H9 (cell line): ENCODE measurements at regions not wholly inside any gene's neighbourhood (a gene's known extent, or its start where the extent isn't known, plus 50 kb on each side); places are given as distances from the start of the nearest gene placed in this dataset.

Experiments
- DNase-seq: peaks from one replicate; pipeline ENCODE4 v3.0.0-alpha.2; 2017
- H2AFZ ChIP-seq: one replicate; pipeline ENCODE4 v1.6.1; 2013; ENCODE audit warnings: mild to moderate bottlenecking, low read length, control low read depth, moderate library complexity
- H2AK5ac ChIP-seq: 2 replicates; pipeline ENCODE4 v1.6.1; 2013; ENCODE audit warnings: low read length, control low read depth, mixed read lengths; ENCODE audit not compliant: insufficient read length
- H2BK120ac ChIP-seq: one replicate; pipeline ENCODE4 v1.6.1; 2013; ENCODE audit warnings: low read depth, mild to moderate bottlenecking, low read length, control low read depth, inconsistent platforms; ENCODE audit not compliant: poor library complexity, severe bottlenecking
- H2BK12ac ChIP-seq: 2 replicates; pipeline ENCODE4 v1.6.1; 2013; ENCODE audit warnings: low read length, control low read depth, mixed read lengths, low read depth; ENCODE audit not compliant: insufficient read length
- H2BK15ac ChIP-seq: 2 replicates; pipeline ENCODE4 v1.6.1; 2013; ENCODE audit warnings: low read depth, low read length, control low read depth
- H2BK20ac ChIP-seq: one replicate; pipeline ENCODE4 v1.6.1; 2013; ENCODE audit warnings: low read depth, mild to moderate bottlenecking, low read length, control low read depth, inconsistent platforms; ENCODE audit not compliant: poor library complexity, severe bottlenecking
- H2BK5ac ChIP-seq: 2 replicates; pipeline ENCODE4 v1.6.1; 2013; ENCODE audit warnings: low read length, control low read depth, mixed read lengths; ENCODE audit not compliant: insufficient read length
- H3K14ac ChIP-seq: 2 replicates; pipeline ENCODE4 v1.6.1; 2013; ENCODE audit warnings: low read length, control low read depth; ENCODE audit not compliant: insufficient read depth
- H3K18ac ChIP-seq: 2 replicates; pipeline ENCODE4 v1.6.1; 2013; ENCODE audit warnings: low read depth, mild to moderate bottlenecking, mixed read lengths, low read length, control low read depth; ENCODE audit not compliant: insufficient read length
- H3K23ac ChIP-seq: 2 replicates; pipeline ENCODE4 v1.6.1; 2013; ENCODE audit warnings: low read length, control low read depth, mixed read lengths, low read depth; ENCODE audit not compliant: insufficient read length
- H3K23me2 ChIP-seq: 2 replicates; pipeline ENCODE4 v1.6.1; 2013; ENCODE audit warnings: low read depth, mild to moderate bottlenecking, mixed read lengths, low read length, control low read depth; ENCODE audit not compliant: insufficient read length, poor library complexity, severe bottlenecking
- H3K27ac ChIP-seq: 2 replicates; pipeline ENCODE4 v1.5.1; 2013; ENCODE audit warnings: low read length, control low read depth, mixed read lengths, low read depth; ENCODE audit not compliant: insufficient read length
- H3K27me3 ChIP-seq: 2 replicates; pipeline ENCODE4 v1.6.1; 2013; ENCODE audit warnings: low read length, control low read depth, inconsistent platforms; ENCODE audit not compliant: insufficient read depth
- H3K4ac ChIP-seq: 2 replicates; pipeline ENCODE4 v1.6.1; 2013; ENCODE audit warnings: low read depth, mild to moderate bottlenecking, control low read depth, inconsistent platforms, low read length, moderate library complexity
- H3K4me1 ChIP-seq: 2 replicates; pipeline ENCODE4 v1.6.1; 2013; ENCODE audit warnings: low read length, control low read depth, inconsistent platforms; ENCODE audit not compliant: insufficient read depth
- H3K4me2 ChIP-seq: 2 replicates; pipeline ENCODE4 v1.6.1; 2013; ENCODE audit warnings: low read length, control low read depth, mixed read lengths; ENCODE audit not compliant: insufficient read length, insufficient read depth
- H3K56ac ChIP-seq: 2 replicates; pipeline ENCODE4 v1.6.1; 2013; ENCODE audit warnings: low read depth, mild to moderate bottlenecking, mixed read lengths, low read length, control low read depth; ENCODE audit not compliant: insufficient read length
- H3K79me1 ChIP-seq: 2 replicates; pipeline ENCODE4 v1.6.1; 2013; ENCODE audit warnings: low read depth, mild to moderate bottlenecking, moderate library complexity, low read length, control low read depth, inconsistent platforms; ENCODE audit not compliant: insufficient read depth, poor library complexity, severe bottlenecking
- H3K79me2 ChIP-seq: 2 replicates; pipeline ENCODE4 v1.6.1; 2013; ENCODE audit warnings: low read length, control low read depth, inconsistent platforms; ENCODE audit not compliant: insufficient read depth
- H3K9ac ChIP-seq: 2 replicates; pipeline ENCODE4 v1.6.1; 2013; ENCODE audit warnings: low read length, control low read depth, mixed read lengths; ENCODE audit not compliant: insufficient read length; ENCODE audit errors: extremely low read depth
- H3K9me3 ChIP-seq: one replicate; pipeline ENCODE4 v1.6.1; 2013; ENCODE audit warnings: low read depth, low read length, inconsistent platforms; ENCODE audit not compliant: control insufficient read depth
- H3T11ph ChIP-seq: one replicate; pipeline ENCODE4 v1.6.1; 2013; ENCODE audit warnings: mild to moderate bottlenecking, low read length, control low read depth, inconsistent platforms
- H4K20me1 ChIP-seq: one replicate; pipeline ENCODE4 v1.6.1; 2013; ENCODE audit not compliant: control insufficient read depth, insufficient read length, insufficient read depth
- H4K5ac ChIP-seq: 2 replicates; pipeline ENCODE4 v1.6.1; 2013; ENCODE audit warnings: low read depth, mild to moderate bottlenecking, mixed read lengths, low read length, control low read depth; ENCODE audit not compliant: insufficient read length
- H4K8ac ChIP-seq: replicated peaks from 2 replicates; pipeline ENCODE4 v1.6.1; 2013; ENCODE audit warnings: low read length, control low read depth, mixed read lengths, low read depth; ENCODE audit not compliant: insufficient read length
- H4K91ac ChIP-seq: 2 replicates; pipeline ENCODE4 v1.6.1; 2013; ENCODE audit warnings: low read depth, mild to moderate bottlenecking, moderate library complexity, mixed read lengths, low read length, control low read depth; ENCODE audit not compliant: insufficient read length
- H3K27ac Mint-ChIP-seq, 3 experiments: 2 replicates in 2 of 3; 3 replicates in 1 of 3; pipeline ENCODE4 v1.8.0; 2020 to 2021; ENCODE audit warnings: mixed read lengths in 3 of 3, mild to moderate bottlenecking in 1 of 3, moderate library complexity in 1 of 3
- H3K27me3 Mint-ChIP-seq: 2 replicates; pipeline ENCODE4 v1.8.0; 2021; ENCODE audit warnings: low read depth, mild to moderate bottlenecking, moderate library complexity, mixed read lengths
- H3K36me3 Mint-ChIP-seq, 3 experiments: 2 replicates in 2 of 3; 3 replicates in 1 of 3; pipeline ENCODE4 v1.8.0; 2020 to 2021; ENCODE audit warnings: low read depth in 3 of 3, mixed read lengths in 3 of 3; ENCODE audit not compliant: insufficient read depth in 1 of 3
- H3K4me1 Mint-ChIP-seq, 2 experiments: 2 replicates each; pipeline ENCODE4 v1.8.0; 2020; ENCODE audit warnings: mixed read lengths in 2 of 2
- H3K4me3 Mint-ChIP-seq, 2 experiments: 2 replicates in 1 of 2; 3 replicates in 1 of 2; pipeline ENCODE4 v1.8.0; 2020 to 2021; ENCODE audit warnings: mild to moderate bottlenecking in 2 of 2, mixed read lengths in 2 of 2, moderate library complexity in 1 of 2
- H3K9me3 Mint-ChIP-seq, 2 experiments: 2 replicates in 1 of 2; 3 replicates in 1 of 2; pipeline ENCODE4 v1.8.0; 2020; ENCODE audit warnings: mild to moderate bottlenecking in 2 of 2, mixed read lengths in 2 of 2, moderate library complexity in 1 of 2
- WGBS: extraction: QIAGEN DNeasy Blood & Tissue Kit; methylation state at CpG from one replicate; pipeline ENCODE4 v1.1.7; 2013; ENCODE audit warnings: missing lambda C conversion rate, low lambda C conversion rate, mixed read lengths; ENCODE audit not compliant: insufficient read length; ENCODE audit errors: extremely low coverage; 5-methylcytosine and 5-hydroxymethylcytosine counted together
- TF ChIP-seq, protein P1 (sequence below): fragments of 200-600 bp; sonication (generic); conservative IDR thresholded peaks from 3 replicates; pipeline ENCODE4 v1.8.0; 2021; ENCODE audit warnings: antibody characterized with exemption, mild to moderate bottlenecking

DNA sequence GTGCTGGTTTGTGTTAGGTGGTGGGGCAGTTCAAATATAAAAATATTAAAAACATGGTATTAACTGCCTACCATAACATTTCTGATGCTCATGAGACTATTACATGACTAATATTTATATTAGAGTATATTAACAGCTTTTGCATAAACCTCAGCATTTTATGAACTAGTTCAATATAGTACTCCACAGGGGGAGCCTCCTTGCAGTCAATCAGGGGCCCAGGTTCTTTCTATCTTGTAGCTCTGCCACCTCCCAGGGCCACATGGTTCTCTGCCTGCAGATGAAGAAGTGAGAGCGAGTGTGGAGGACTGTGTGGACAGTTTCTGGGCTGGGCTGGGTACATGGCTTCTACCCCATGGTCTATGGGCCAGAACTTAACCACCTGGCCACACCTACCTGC lies 159.5 kb downstream of the RPS24 start:
- Histone ChIP-seq H2BK15ac (no peak overlapping the region), H2BK120ac (no peak overlapping the region), H3K79me1 (no peaks in the 10 kb centered on the region), H3K23ac (no peak overlapping the region), H3K14ac (no peak overlapping the region), H3K27ac (no peak overlapping the region), H3T11ph (no peak overlapping the region), H3K18ac (no peak overlapping the region), H2AK5ac (no peak overlapping the region), H4K91ac (no peak overlapping the region), H2BK20ac (no peak overlapping the region), H4K20me1 (no peaks in the 10 kb centered on the region), H3K9ac (no peak overlapping the region), H2AFZ (no peak overlapping the region), H3K4me1 (no peaks in the 10 kb centered on the region), H3K56ac (no peak overlapping the region), H3K4ac (no peak overlapping the region), H3K4me2 (no peak overlapping the region), H3K9me3 (no peaks in the 10 kb centered on the region), H3K23me2 (no peaks in the 10 kb centered on the region), H3K27me3 (no peaks in the 10 kb centered on the region), H2BK5ac (no peak overlapping the region), H4K8ac (no peak overlapping the region), H3K79me2 (no peaks in the 10 kb centered on the region), H4K5ac (no peak overlapping the region), H2BK12ac (no peak overlapping the region)
- no CpG with 5 or more reads among the region's 1 CpG for WGBS
- peaks cover 16 to 17% of the 10 kb centered on the region in 2 experiments for H3K9me3 Mint-ChIP-seq
- H3K4me3 Mint-ChIP-seq = no peak overlapping the region
- no peak for DNase-seq
- peaks cover 0 to 8% (median 5%) of the 10 kb centered on the region in 3 experiments; a peak in 4 of 7 replicates for H3K36me3 Mint-ChIP-seq
- H3K4me1 Mint-ChIP-seq = peaks cover 3 to 6% of the 10 kb centered on the region in 2 experiments; a peak in 2 of 4 replicates
- TF ChIP-seq, protein P1, sequence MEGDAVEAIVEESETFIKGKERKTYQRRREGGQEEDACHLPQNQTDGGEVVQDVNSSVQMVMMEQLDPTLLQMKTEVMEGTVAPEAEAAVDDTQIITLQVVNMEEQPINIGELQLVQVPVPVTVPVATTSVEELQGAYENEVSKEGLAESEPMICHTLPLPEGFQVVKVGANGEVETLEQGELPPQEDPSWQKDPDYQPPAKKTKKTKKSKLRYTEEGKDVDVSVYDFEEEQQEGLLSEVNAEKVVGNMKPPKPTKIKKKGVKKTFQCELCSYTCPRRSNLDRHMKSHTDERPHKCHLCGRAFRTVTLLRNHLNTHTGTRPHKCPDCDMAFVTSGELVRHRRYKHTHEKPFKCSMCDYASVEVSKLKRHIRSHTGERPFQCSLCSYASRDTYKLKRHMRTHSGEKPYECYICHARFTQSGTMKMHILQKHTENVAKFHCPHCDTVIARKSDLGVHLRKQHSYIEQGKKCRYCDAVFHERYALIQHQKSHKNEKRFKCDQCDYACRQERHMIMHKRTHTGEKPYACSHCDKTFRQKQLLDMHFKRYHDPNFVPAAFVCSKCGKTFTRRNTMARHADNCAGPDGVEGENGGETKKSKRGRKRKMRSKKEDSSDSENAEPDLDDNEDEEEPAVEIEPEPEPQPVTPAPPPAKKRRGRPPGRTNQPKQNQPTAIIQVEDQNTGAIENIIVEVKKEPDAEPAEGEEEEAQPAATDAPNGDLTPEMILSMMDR = no peak
- H3K27me3 Mint-ChIP-seq = peaks cover 6% of the 10 kb centered on the region
- no peak overlapping the region for H3K27ac Mint-ChIP-seq
